Spleen (tissue), 11 donors: ENCODE measurements at regions not wholly inside any gene's neighbourhood (a gene's known extent, or its start where the extent isn't known, plus 50 kb on each side); places are given as distances from the start of the nearest gene placed in this dataset.
"Not testable (repeated sequence)": the region's sequence is repeated elsewhere in the genome, so short reads cannot be mapped to it uniquely, and the experiment has no call there.

Experiments
- DNase-seq: peaks from one replicate; pipeline ENCODE4 v3.0.0-alpha.2; 2020
- H3K27ac ChIP-seq, 8 donors: fragments of 200-600 bp; sonication (generic) in 7 of 8; 1 replicate in 4 of 8; 2 replicates in 4 of 8; pipeline versions ENCODE4 v1.5.0 to v1.8.0; 2016 to 2021; ENCODE audit warnings: inconsistent platforms in 4 of 8, mild to moderate bottlenecking in 4 of 8, moderate library complexity in 1 of 8
- H3K27me3 ChIP-seq, 7 donors: fragments of 200-600 bp; sonication (generic) in 6 of 7; replicated peaks in 1 of 7; 1 replicate in 4 of 7; 2 replicates in 3 of 7; pipeline versions ENCODE4 v1.5.0 to v1.8.0; 2016 to 2021; ENCODE audit warnings: inconsistent platforms in 3 of 7, mild to moderate bottlenecking in 1 of 7
- H3K36me3 ChIP-seq, 6 donors: fragments of 200-600 bp; sonication (generic) in 5 of 6; 1 replicate in 4 of 6; 2 replicates in 2 of 6; pipeline versions ENCODE4 v1.5.0 to v1.8.0; 2016 to 2021; ENCODE audit warnings: inconsistent platforms in 2 of 6
- H3K4me1 ChIP-seq, 6 donors: fragments of 200-600 bp; sonication (generic) in 5 of 6; 1 replicate in 3 of 6; 2 replicates in 3 of 6; pipeline versions ENCODE4 v1.5.0 to v1.8.0; 2016 to 2021; ENCODE audit warnings: inconsistent platforms in 3 of 6
- H3K4me3 ChIP-seq, 8 donors: fragments of 200-600 bp; sonication (generic) in 7 of 8; 1 replicate in 4 of 8; 2 replicates in 4 of 8; pipeline versions ENCODE4 v1.5.0 to v1.8.0; 2016 to 2021; ENCODE audit warnings: inconsistent platforms in 4 of 8, mild to moderate bottlenecking in 4 of 8, moderate library complexity in 2 of 8
- H3K9me3 ChIP-seq, 8 donors: fragments of 200-600 bp; sonication (generic) in 7 of 8; 1 replicate in 4 of 8; 2 replicates in 4 of 8; pipeline versions ENCODE4 v1.5.0 to v1.8.0; 2016 to 2021; ENCODE audit warnings: inconsistent platforms in 4 of 8
- CTCF ChIP-seq, 11 experiments: fragments of 200-600 bp in 7 of 11; fragments of 450-650 bp in 4 of 11; sonication (generic) in 4 of 11; IDR thresholded peaks in 8 of 11; conservative IDR thresholded peaks in 3 of 11; 1 replicate in 7 of 11; 2 replicates in 4 of 11; pipeline versions ENCODE4 v1.4.0 to v1.8.0; 2016 to 2021; ENCODE audit warnings: antibody characterized with exemption in 11 of 11, inconsistent platforms in 4 of 11, mild to moderate bottlenecking in 1 of 11
- POLR2A ChIP-seq, 3 donors: fragments of 450-650 bp; IDR thresholded peaks; one replicate each; pipeline ENCODE4 v1.5.1; 2017; ENCODE audit warnings: antibody characterized with exemption in 3 of 3, mild to moderate bottlenecking in 1 of 3
- POLR2AphosphoS5 ChIP-seq, 3 donors: sonication (generic); formaldehyde crosslinking; IDR thresholded peaks; one replicate each; pipeline ENCODE4 v1.5.1; 2017; ENCODE audit warnings: antibody characterized with exemption in 3 of 3
- WGBS, 5 donors: extraction: QIAGEN DNeasy Blood & Tissue Kit in 3 of 5; methylation state at CpG; one replicate each; pipeline versions ENCODE4 v1.1.5 to v1.1.7; 2013 to 2018; 5-methylcytosine and 5-hydroxymethylcytosine counted together
- intact Hi-C: fragments of 100-400 bp; cut with DNase I; formaldehyde crosslinking; loops from one replicate; pipeline ENCODE4 v1.15.0; 2023; ENCODE audit warnings: low total_unique reads
- donor health status: healthy with polysubstance abuse.
- donor health status: DM: no; HTN: no; CAD: no; lungs with moderate emphysema.
- donor health status: DM: no; HTN: no; CAD: no.
- donor health status: Bipolar disorder and iron deficiency.
- donor health status: healthy.
- donor health status: DM: no; HTN: no; CAD: no.
- donor health status: DM: yes; HTN: yes; CAD: no.

- no peak overlapping the region for H3K4me3 ChIP-seq
- H3K27ac ChIP-seq: no peak overlapping the region
- no peak for DNase-seq
- intact Hi-C loops: no loop called here
- H3K36me3 ChIP-seq: no peaks in the 10 kb centered on the region
- TF ChIP-seq POLR2AphosphoS5 (IDR thresholded peaks at IDR 0.05): no peak
- no peak for TF ChIP-seq POLR2A (IDR thresholded peaks at IDR 0.05)
- no peak for TF ChIP-seq CTCF (IDR thresholded peaks at IDR 0.05 in 8 of 11, conservative IDR thresholded peaks at IDR 0.05 in 3 of 11)
- WGBS, 5 donors: 71 to 88% (median 76%) methylated on average over 6 of the region's 6 CpGs
- H3K27me3 ChIP-seq: no peaks in the 10 kb centered on the region
- peaks cover 0 to 4% (median 0%) of the 10 kb centered on the region in 8 donors for H3K9me3 ChIP-seq
- H3K4me1 ChIP-seq: no peaks in the 10 kb centered on the region
These were observed 477.3 kb downstream of the DIRAS2 start for GRCh38 chr9:90165281-90165680.

- H3K4me1 ChIP-seq, H3K36me3 ChIP-seq, H3K27me3 ChIP-seq, H3K27ac ChIP-seq, intact Hi-C loops, DNase-seq, H3K9me3 ChIP-seq, H3K4me3 ChIP-seq: not testable (repeated sequence)
- 75 to 83% (median 81%) methylated on average over 3 of the region's 3 CpGs for WGBS, 5 donors
These were observed 476.2 kb downstream of the DIRAS2 start for GRCh38 chr9:90166374-90166773.

GRCh38 chr9:90167914-90168313 lies 474.7 kb downstream of the DIRAS2 start:
- no peaks in the 10 kb centered on the region for H3K27me3 ChIP-seq
- 30 to 61% (median 53%) methylated on average over 2 of the region's 2 CpGs for WGBS, 5 donors
- no peak overlapping the region for H3K27ac ChIP-seq
- H3K4me1 ChIP-seq: no peaks in the 10 kb centered on the region
- TF ChIP-seq CTCF (IDR thresholded peaks at IDR 0.05 in 8 of 11, conservative IDR thresholded peaks at IDR 0.05 in 3 of 11): no peak
- TF ChIP-seq POLR2A (IDR thresholded peaks at IDR 0.05): no peak
- TF ChIP-seq POLR2AphosphoS5 (IDR thresholded peaks at IDR 0.05): no peak
- H3K4me3 ChIP-seq: no peak overlapping the region
- no peak for DNase-seq
- H3K36me3 ChIP-seq: no peaks in the 10 kb centered on the region
- intact Hi-C loops: no loop called here
- H3K9me3 ChIP-seq: peaks cover 0 to 10% (median 6%) of the 10 kb centered on the region in 8 donors

GRCh38 chr9:90169490-90169889 lies 473.1 kb downstream of the DIRAS2 start:
- Histone ChIP-seq H3K36me3 (no peaks in the 10 kb centered on the region), H3K4me1 (peaks cover 0 to 8% (median 2%) of the 10 kb centered on the region in 6 donors), H3K4me3 (no peak overlapping the region), H3K27me3 (no peaks in the 10 kb centered on the region), H3K27ac (no peak overlapping the region), H3K9me3 (peaks cover 0 to 10% (median 6%) of the 10 kb centered on the region in 8 donors)
- whole genome bisulfite sequencing, 5 donors: 56 to 72% (median 72%) methylated on average over 2 of the region's 2 CpGs
- no peak for DNase-seq
- TF ChIP-seq CTCF (IDR thresholded peaks at IDR 0.05 in 8 of 11, conservative IDR thresholded peaks at IDR 0.05 in 3 of 11) (no peak), POLR2AphosphoS5 (IDR thresholded peaks at IDR 0.05) (no peak), POLR2A (IDR thresholded peaks at IDR 0.05) (no peak)
- intact Hi-C loops: no loop called here

GRCh38 chr9:90173935-90174334 lies 468.7 kb downstream of the DIRAS2 start:
- H3K4me1 ChIP-seq, H3K4me3 ChIP-seq, DNase-seq, H3K27me3 ChIP-seq, intact Hi-C loops, H3K27ac ChIP-seq, H3K36me3 ChIP-seq: not testable (repeated sequence)
- H3K9me3 ChIP-seq: peaks cover 0 to 10% (median 6%) of the 10 kb centered on the region in 8 donors
- WGBS, 5 donors: 43 to 52% (median 45%) methylated on average over 4 of the region's 4 CpGs

- intact Hi-C loops, H3K27ac ChIP-seq, H3K27me3 ChIP-seq, H3K4me1 ChIP-seq, H3K36me3 ChIP-seq, H3K4me3 ChIP-seq, DNase-seq: not testable (repeated sequence)
- 71 to 83% (median 79%) methylated on average over 10 of the region's 10 CpGs for WGBS, 5 donors
- peaks cover 0 to 10% (median 6%) of the 10 kb centered on the region in 8 donors for H3K9me3 ChIP-seq
These were observed 468.3 kb downstream of the DIRAS2 start for GRCh38 chr9:90174346-90174745.
